Activated CD8-positive, alpha-beta memory T cell treated with anti-CD3 and anti-CD28 coated beads, Interleukin-2, amount 10 ng/mL, durations not matched to agents 7 days and 5 days (primary cell): ENCODE measurements at regions not wholly inside any gene's neighbourhood (a gene's known extent, or its start where the extent isn't known, plus 50 kb on each side); places are given as distances from the start of the nearest gene placed in this dataset.

Source experiments
- ATAC-seq: fragments of 150-1000 bp; cut with Tn5 transposase; one replicate; pipeline ENCODE4 v1.10.0; 2021; ENCODE audit warnings: moderate library complexity
- CTCF ChIA-PET: fragments of 350-600 bp; sonication (Branson Sonifier 250); formaldehyde crosslinking; loops from one replicate; lab custom pipeline; 2021; ENCODE audit warnings: antibody characterized with exemption; lab: Charles Lee
- DNase-seq: peaks from one replicate; pipeline ENCODE4 v3.0.0-alpha.2; 2020
- H3K27ac Mint-ChIP-seq: one replicate; pipeline ENCODE4 v1.8.0; 2021; ENCODE audit warnings: mild to moderate bottlenecking, mixed read lengths
- H3K27me3 Mint-ChIP-seq: one replicate; pipeline ENCODE4 v1.8.0; 2021; ENCODE audit warnings: mixed read lengths
- H3K36me3 Mint-ChIP-seq: one replicate; pipeline ENCODE4 v1.8.0; 2021; ENCODE audit warnings: mild to moderate bottlenecking, mixed read lengths
- H3K4me1 Mint-ChIP-seq: one replicate; pipeline ENCODE4 v1.8.0; 2021; ENCODE audit warnings: mixed read lengths
- H3K4me3 Mint-ChIP-seq: one replicate; pipeline ENCODE4 v1.8.0; 2021; ENCODE audit warnings: mild to moderate bottlenecking, moderate library complexity, mixed read lengths
- H3K9me3 Mint-ChIP-seq: one replicate; pipeline ENCODE4 v1.8.0; 2022; ENCODE audit warnings: low read depth, mixed read lengths

DNA sequence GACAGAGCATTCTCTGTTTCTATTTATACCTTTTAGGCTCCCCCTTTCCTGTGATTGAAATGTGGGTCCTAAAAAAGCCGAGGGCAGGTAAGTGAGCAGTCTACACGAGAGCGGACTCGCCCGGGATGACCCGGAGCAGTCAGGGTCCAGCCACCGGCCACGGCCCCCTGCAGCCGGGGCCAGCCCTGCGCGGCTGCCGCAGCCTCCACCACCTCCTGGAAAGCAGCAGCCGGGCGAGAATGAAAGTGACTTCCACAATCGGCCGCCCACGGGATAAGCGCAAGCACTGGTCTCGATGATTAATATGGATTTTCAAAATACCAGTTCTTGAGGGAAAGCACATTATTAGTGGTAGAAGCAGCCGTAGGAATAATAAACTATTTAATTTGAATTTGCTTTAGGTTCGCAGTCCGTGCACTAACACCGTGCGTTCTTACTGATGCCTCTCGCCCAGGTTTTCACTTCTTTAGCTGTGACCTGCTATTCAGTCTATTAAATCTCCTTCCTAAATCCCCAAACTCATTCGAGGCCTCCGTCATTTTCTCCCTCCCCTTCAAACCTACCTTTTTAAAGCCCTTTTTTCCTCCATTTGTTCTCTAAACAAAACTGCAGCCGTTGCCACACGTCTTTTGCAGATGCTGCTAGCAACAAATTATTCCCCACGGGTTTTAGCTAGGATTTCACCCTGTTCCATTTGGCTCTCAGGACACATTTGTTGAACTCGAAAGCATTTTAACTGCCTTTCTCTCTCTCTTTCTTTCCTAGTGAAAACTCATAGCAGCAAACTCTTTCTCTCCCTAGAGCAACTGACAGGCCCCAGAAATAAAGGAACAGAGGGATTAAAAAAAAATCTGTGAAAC lies 1015.1 kb upstream of the PIK3C3 start:
- CTCF ChIA-PET: no interaction called here
- H3K36me3 Mint-ChIP-seq: no peaks in the 10 kb centered on the region
- no peak for DNase-seq
- no peak overlapping the region for H3K4me3 Mint-ChIP-seq
- no peaks in the 10 kb centered on the region for H3K4me1 Mint-ChIP-seq
- peaks cover 10% of the 10 kb centered on the region for H3K9me3 Mint-ChIP-seq
- no peaks in the 10 kb centered on the region for H3K27me3 Mint-ChIP-seq
- no peak for ATAC-seq
- no peak overlapping the region for H3K27ac Mint-ChIP-seq

DNA sequence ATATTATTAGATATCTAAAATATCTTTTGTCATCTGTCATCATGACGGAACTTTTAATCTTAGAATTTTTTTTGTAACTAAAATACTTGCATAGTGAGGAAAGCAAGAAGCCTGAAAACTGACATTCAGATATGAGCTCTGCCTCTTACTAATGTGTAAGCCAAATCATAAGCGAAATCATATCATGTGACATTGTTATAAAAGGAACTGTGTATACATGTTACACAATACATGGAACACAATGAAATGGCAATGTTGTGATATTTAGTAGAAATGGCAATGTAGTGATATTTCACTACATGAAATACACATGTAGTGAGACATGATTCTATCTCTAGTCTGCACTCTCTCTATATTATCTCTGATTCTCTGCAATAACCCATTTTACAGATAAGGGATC lies 1016.4 kb upstream of the PIK3C3 start:
- peaks cover 15% of the 10 kb centered on the region for H3K9me3 Mint-ChIP-seq
- no peaks in the 10 kb centered on the region for H3K36me3 Mint-ChIP-seq
- H3K4me3 Mint-ChIP-seq: no peak overlapping the region
- H3K4me1 Mint-ChIP-seq: no peaks in the 10 kb centered on the region
- H3K27me3 Mint-ChIP-seq: no peaks in the 10 kb centered on the region
- no peak for ATAC-seq
- H3K27ac Mint-ChIP-seq: no peak overlapping the region
- no peak for DNase-seq
- CTCF ChIA-PET: no interaction called here

GRCh38 chr18:40937386-40937785 lies 1017.6 kb upstream of the PIK3C3 start:
- no peaks in the 10 kb centered on the region for H3K4me1 Mint-ChIP-seq
- CTCF ChIA-PET: no interaction called here
- no peak overlapping the region for H3K27ac Mint-ChIP-seq
- ATAC-seq: no peak
- no peak overlapping the region for H3K4me3 Mint-ChIP-seq
- no peaks in the 10 kb centered on the region for H3K27me3 Mint-ChIP-seq
- H3K36me3 Mint-ChIP-seq: no peaks in the 10 kb centered on the region
- no peak for DNase-seq
- H3K9me3 Mint-ChIP-seq: peaks cover 11% of the 10 kb centered on the region

DNA sequence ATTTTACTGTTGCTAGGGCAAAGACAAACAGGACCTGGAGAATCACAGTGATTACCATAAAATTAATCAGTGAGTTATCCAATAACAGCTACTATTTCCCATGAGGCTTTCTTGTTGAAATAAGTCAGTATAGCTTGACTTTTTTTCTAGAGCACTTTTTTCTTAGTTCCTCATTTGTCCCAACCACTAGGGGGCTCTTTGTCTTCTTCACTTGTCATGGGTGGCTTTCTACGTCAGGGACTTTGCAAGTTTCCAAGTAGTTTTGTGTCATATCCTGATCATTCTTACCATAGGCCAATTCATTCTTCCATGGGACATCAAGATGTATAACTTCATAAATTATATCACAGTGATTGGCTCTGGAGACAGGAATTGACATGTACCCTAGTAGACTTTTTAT lies 1019.6 kb upstream of the PIK3C3 start:
- Mint-ChIP-seq H3K4me1 (no peaks in the 10 kb centered on the region), H3K9me3 (peaks cover 11% of the 10 kb centered on the region), H3K36me3 (no peaks in the 10 kb centered on the region), H3K27ac (no peak overlapping the region), H3K4me3 (no peak overlapping the region), H3K27me3 (no peaks in the 10 kb centered on the region)
- DNase-seq (no peak), ATAC-seq (no peak)
- CTCF ChIA-PET: no interaction called here

GRCh38 chr18:40932862-40933261 lies 1022.2 kb upstream of the PIK3C3 start:
- no peaks in the 10 kb centered on the region for H3K27me3 Mint-ChIP-seq
- H3K9me3 Mint-ChIP-seq: peaks cover 11% of the 10 kb centered on the region
- no peaks in the 10 kb centered on the region for H3K4me1 Mint-ChIP-seq
- H3K4me3 Mint-ChIP-seq: no peak overlapping the region
- CTCF ChIA-PET: no interaction called here
- no peak for DNase-seq
- H3K36me3 Mint-ChIP-seq: no peaks in the 10 kb centered on the region
- ATAC-seq: no peak
- H3K27ac Mint-ChIP-seq: no peak overlapping the region

- H3K9me3 Mint-ChIP-seq: peaks cover 7% of the 10 kb centered on the region
- no peaks in the 10 kb centered on the region for H3K27me3 Mint-ChIP-seq
- H3K36me3 Mint-ChIP-seq: no peaks in the 10 kb centered on the region
- no peaks in the 10 kb centered on the region for H3K4me1 Mint-ChIP-seq
- H3K4me3 Mint-ChIP-seq: no peak overlapping the region
- CTCF ChIA-PET: no interaction called here
- ATAC-seq (no peak), DNase-seq (no peak)
- H3K27ac Mint-ChIP-seq: no peak overlapping the region
Measured at GRCh38 chr18:40930211-40930882, 1024.7 kb upstream of the PIK3C3 start.

DNA sequence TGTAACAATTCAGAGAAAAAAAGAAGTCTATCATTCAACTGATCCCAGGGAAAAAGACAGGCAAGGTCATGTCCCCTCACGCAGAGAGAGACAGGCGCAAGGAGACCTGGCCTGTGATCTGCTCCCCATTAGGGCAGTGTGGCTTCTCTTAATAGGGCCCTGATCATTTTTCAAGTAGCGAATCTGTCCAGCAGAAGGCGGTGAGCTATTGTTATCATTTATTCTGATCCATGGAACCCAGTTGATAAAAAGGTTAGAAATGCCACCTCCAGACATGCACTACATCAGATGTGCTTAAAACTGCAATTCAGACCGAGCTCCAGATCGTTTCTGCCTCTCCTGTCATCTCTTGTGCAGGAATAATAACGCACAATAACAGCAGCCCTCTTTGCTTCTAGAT lies 1025.6 kb upstream of the PIK3C3 start:
- Mint-ChIP-seq H3K27me3 (no peaks in the 10 kb centered on the region), H3K9me3 (peaks cover 5% of the 10 kb centered on the region), H3K4me1 (no peaks in the 10 kb centered on the region), H3K27ac (no peak overlapping the region), H3K4me3 (no peak overlapping the region), H3K36me3 (no peaks in the 10 kb centered on the region)
- no peak for ATAC-seq
- DNase-seq: no peak
- CTCF ChIA-PET: no interaction called here

DNA sequence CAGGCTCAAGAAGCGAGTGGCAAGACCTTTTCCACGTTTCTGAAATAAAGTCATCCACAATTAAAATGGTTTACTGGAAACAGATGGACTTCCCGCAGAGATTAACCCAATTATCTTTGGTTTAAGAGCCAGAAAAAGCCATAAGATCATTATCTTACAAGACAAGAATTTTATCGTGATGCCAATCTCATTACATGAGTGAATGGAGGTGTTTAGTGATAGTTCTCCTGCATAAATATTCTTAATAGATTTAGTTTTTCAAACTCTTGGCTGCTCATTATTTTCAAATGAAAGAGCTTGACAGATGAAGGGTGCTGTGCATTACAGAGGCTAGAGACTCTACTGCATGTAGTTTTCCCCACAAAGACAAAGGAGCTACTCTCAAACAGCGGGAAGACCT lies 1028.4 kb upstream of the PIK3C3 start:
- Mint-ChIP-seq H3K9me3 (peaks cover 2% of the 10 kb centered on the region), H3K36me3 (no peaks in the 10 kb centered on the region), H3K27ac (no peak overlapping the region), H3K4me1 (no peaks in the 10 kb centered on the region), H3K4me3 (no peak overlapping the region), H3K27me3 (no peaks in the 10 kb centered on the region)
- DNase-seq (no peak), ATAC-seq (no peak)
- CTCF ChIA-PET: no interaction called here

- H3K4me1 Mint-ChIP-seq: no peaks in the 10 kb centered on the region
- no peak overlapping the region for H3K27ac Mint-ChIP-seq
- DNase-seq (no peak), ATAC-seq (no peak)
- H3K27me3 Mint-ChIP-seq: no peaks in the 10 kb centered on the region
- H3K9me3 Mint-ChIP-seq: peaks cover 2% of the 10 kb centered on the region
- CTCF ChIA-PET: no interaction called here
- no peaks in the 10 kb centered on the region for H3K36me3 Mint-ChIP-seq
- no peak overlapping the region for H3K4me3 Mint-ChIP-seq
Measured at GRCh38 chr18:40925071-40925541, 1029.9 kb upstream of the PIK3C3 start.

- CTCF ChIA-PET: no interaction called here
- Mint-ChIP-seq H3K36me3 (no peaks in the 10 kb centered on the region), H3K9me3 (no peaks in the 10 kb centered on the region), H3K4me3 (no peak overlapping the region), H3K27ac (no peak overlapping the region), H3K27me3 (no peaks in the 10 kb centered on the region), H3K4me1 (no peaks in the 10 kb centered on the region)
- DNase-seq (no peak), ATAC-seq (no peak)
Measured at GRCh38 chr18:40921845-40922629, 1033.0 kb upstream of the PIK3C3 start.

DNA sequence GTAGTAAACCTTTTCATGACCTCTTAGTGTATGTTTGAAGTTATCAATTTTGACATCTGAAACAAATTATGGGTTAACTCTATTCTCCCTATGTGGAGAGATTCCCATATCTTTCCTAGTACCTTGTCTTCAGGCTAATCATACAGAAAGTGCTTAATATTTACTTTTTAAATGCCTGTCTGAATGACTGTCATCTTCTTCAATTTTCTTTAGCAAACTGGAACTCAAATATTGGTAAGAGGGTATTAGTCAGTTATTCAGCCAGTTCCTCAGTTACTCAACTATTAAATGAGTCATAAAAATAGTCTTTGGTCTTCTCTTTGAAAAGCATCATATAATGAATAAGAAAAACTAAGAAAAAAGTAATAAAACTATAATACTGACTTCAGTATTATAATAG lies 1038.0 kb upstream of the PIK3C3 start:
- H3K27me3 Mint-ChIP-seq: no peaks in the 10 kb centered on the region
- H3K9me3 Mint-ChIP-seq: peaks cover 5% of the 10 kb centered on the region
- CTCF ChIA-PET: no interaction called here
- H3K36me3 Mint-ChIP-seq: no peaks in the 10 kb centered on the region
- DNase-seq: no peak
- H3K4me1 Mint-ChIP-seq: no peaks in the 10 kb centered on the region
- no peak for ATAC-seq
- no peak overlapping the region for H3K4me3 Mint-ChIP-seq
- no peak overlapping the region for H3K27ac Mint-ChIP-seq

- peaks cover 5% of the 10 kb centered on the region for H3K9me3 Mint-ChIP-seq
- H3K27me3 Mint-ChIP-seq: no peaks in the 10 kb centered on the region
- no peaks in the 10 kb centered on the region for H3K4me1 Mint-ChIP-seq
- no peaks in the 10 kb centered on the region for H3K36me3 Mint-ChIP-seq
- CTCF ChIA-PET: no interaction called here
- no peak for DNase-seq
- H3K4me3 Mint-ChIP-seq: no peak overlapping the region
- H3K27ac Mint-ChIP-seq: no peak overlapping the region
- ATAC-seq: no peak
Measured at GRCh38 chr18:40915724-40916123, 1039.3 kb upstream of the PIK3C3 start.

GRCh38 chr18:40911582-40912254 lies 1043.3 kb upstream of the PIK3C3 start:
- no peaks in the 10 kb centered on the region for H3K4me1 Mint-ChIP-seq
- H3K9me3 Mint-ChIP-seq: peaks cover 9% of the 10 kb centered on the region
- DNase-seq (no peak), ATAC-seq (no peak)
- H3K36me3 Mint-ChIP-seq: no peaks in the 10 kb centered on the region
- no peak overlapping the region for H3K4me3 Mint-ChIP-seq
- H3K27me3 Mint-ChIP-seq: no peaks in the 10 kb centered on the region
- H3K27ac Mint-ChIP-seq: no peak overlapping the region
- CTCF ChIA-PET: no interaction called here
